HG02885 (cell line): ENCODE measurements at regions not wholly inside any gene's neighbourhood (a gene's known extent, or its start where the extent isn't known, plus 50 kb on each side); places are given as distances from the start of the nearest gene placed in this dataset.
"Not testable (repeated sequence)": the region's sequence is repeated elsewhere in the genome, so short reads cannot be mapped to it uniquely, and the experiment has no call there.

Source experiments
- ATAC-seq: cut with Tn5 transposase; IDR thresholded peaks from one replicate; pipeline ENCODE4 v1.9.1; 2021; ENCODE audit warnings: mild to moderate bottlenecking; ENCODE audit not compliant: unreplicated experiment, poor library complexity

- ATAC-seq, result no peak
Measured at GRCh38 chr7:152505606-152506005, 69.8 kb upstream of the KMT2C start.

GRCh38 chr7:152504816-152505215 is 69.0 kb upstream of the KMT2C start:
- no peak for ATAC-seq

GRCh38 chr7:152504367-152504766 is 68.6 kb upstream of the KMT2C start:
- no peak for ATAC-seq

DNA sequence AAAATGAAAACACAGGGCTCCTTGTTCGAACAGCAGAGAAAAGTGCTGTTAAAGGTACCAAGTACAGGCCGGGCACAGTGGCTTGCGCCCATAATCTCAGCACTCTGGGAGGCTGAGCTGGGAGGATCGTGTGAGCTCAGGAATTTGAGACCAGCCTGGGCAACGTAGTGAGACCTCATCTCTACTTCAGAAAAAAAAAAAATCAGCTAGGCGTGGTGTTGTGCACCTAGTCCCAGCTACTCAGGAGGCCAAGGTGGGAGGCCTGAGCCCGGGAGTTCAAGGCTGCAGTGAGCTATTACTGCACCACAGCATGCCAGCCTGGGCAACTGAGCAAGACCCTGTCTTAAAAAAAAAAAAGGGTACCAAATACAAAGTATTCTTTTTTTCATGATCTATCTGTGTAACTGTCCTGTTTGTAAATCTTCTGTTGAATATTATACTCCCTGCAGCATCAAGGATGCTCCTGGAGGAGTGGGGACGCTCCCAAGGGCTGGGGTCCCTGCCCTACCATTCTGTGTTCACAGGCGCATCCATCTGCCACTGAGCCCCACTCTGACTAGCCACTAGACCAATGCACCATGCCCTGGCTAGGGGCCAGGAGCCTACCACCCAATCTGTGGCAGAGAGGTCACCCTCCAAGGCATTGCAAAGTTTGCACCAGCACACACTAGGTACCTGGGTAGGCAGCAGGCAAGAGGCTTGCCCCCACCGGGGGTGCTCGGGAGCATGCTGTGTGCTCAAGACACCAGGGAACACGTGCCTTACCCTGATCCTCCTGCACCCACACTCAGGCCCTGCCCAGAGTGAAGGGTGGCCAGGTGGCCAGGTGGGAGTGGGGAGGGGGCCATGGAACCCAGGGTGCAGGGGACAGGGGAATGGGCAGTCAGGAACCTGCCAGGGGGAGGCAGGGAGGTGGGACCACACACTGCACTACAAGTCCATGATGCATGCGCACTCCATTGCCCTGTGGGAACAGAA is 67.3 kb upstream of the KMT2C start:
- ATAC-seq, result no peak

DNA sequence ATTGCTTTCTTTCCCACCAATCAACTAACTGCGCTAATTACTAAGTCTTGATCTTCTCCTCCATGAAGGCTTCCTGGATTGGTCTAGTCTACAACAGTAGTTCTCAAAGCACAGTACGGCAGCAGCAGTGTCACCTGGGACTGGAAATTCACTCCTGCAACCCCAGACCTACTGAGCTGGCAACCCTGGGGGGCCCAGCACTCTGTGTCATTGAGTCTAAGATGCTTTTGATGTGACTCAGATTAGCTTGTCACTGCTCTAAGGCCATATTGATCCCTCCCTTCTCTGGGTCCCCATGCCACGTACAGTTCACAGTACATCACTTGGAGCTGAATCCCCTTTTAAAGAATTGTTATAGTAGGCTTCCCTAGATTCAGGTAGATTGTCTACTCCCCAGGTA is 65.7 kb upstream of the KMT2C start:
- no peak for ATAC-seq

- not testable (repeated sequence) for ATAC-seq
Measured at GRCh38 chr7:152499969-152500368, 64.2 kb upstream of the KMT2C start.

DNA sequence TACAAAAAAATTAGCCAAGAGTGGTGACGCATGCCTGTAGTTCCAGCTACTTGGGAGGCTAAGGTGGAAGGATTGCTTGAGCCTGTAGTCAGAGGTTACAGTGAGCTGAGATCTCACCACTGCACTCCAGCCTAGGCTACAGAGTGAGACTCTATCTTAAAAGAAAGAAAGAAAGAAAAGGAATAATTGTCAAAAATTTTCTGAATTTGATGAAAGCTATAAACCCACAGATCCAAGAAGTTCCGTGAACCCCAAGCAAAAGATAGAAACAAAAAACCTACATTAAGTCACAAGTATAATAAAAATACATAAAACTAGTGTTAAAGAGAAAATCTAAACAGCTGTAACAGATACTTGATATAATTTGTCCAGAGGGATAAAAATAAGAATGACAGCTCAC is 60.1 kb upstream of the KMT2C start:
- no peak for ATAC-seq

GRCh38 chr7:152492952-152493351 is 57.1 kb upstream of the KMT2C start:
- ATAC-seq, result no peak

- ATAC-seq, result no peak
Measured at GRCh38 chr7:152489044-152489443, 53.2 kb upstream of the KMT2C start.

DNA sequence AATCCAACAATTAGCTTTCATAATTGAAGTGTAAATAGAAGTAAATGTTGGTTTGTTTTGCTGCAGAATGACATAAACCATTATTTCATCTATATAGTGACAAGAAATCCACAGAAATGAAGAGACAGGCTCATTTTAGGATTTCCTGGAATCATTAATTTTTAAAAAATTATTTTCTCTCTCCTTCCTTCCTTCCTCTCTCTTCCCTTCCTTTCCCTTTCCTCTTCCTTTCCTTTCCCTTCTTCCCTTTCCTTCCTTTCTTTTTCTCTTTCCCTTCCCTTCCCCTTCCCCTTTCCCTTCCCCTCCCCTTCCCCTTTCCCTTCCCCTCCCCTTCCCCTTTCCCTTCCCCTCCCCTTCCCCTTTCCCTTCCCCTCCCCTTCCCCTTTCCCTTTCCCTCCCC is 51.2 kb upstream of the KMT2C start:
- ATAC-seq, result no peak

DNA sequence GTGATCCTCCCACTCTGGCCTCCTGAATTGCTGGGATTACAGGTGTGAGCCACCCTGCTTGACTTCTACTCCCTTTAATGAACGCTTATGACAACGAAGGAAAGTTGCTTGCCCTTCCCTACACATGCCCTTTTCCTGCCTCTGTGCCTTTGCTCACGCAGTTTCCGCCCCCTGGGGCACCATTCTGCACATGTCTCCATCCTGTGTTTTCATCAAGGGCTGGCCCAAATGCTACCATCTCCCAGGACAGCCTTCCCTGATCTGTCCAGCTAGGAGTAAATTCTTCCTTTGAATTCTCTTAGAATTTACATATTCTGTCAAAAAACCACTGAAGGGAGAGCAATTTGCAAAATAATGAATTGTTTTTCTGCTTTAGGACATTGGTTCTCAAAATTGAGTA is 50.0 kb upstream of the KMT2C start:
- no peak for ATAC-seq
